22Rv1 (cell line): ENCODE measurements at regions not wholly inside any gene's neighbourhood (a gene's known extent, or its start where the extent isn't known, plus 50 kb on each side); places are given as distances from the start of the nearest gene placed in this dataset.

ENCODE experiments used
- H3K27ac ChIP-seq: fragments of 450-650 bp; 2 replicates; pipeline ENCODE4 v1.5.1; 2017
- CTCF ChIP-seq: fragments of 450-650 bp; IDR thresholded peaks from 2 replicates; pipeline ENCODE4 v1.5.1; 2017; ENCODE audit warnings: mild to moderate bottlenecking
- ZFX ChIP-seq: fragments of 450-650 bp; IDR thresholded peaks from 2 replicates; pipeline ENCODE4 v1.6.1; 2017; ENCODE audit warnings: antibody characterized with exemption, borderline replicate concordance

GRCh38 chr5:147168578-147169327 lies 66.1 kb upstream of the STK32A start:
- TF ChIP-seq ZFX, result no peak
- TF ChIP-seq CTCF, result no peak
- no peak overlapping the region for H3K27ac ChIP-seq

- H3K27ac ChIP-seq, result no peak overlapping the region
- no peak for TF ChIP-seq CTCF
- no peak for TF ChIP-seq ZFX
Observed at GRCh38 chr5:147169399-147169798, 65.4 kb upstream of the STK32A start.

- TF ChIP-seq CTCF, result no peak
- no peak for TF ChIP-seq ZFX
- no peak overlapping the region for H3K27ac ChIP-seq
Observed at GRCh38 chr5:147169901-147170300, 64.9 kb upstream of the STK32A start.

GRCh38 chr5:147170603-147171002 lies 64.2 kb upstream of the STK32A start:
- TF ChIP-seq CTCF, result no peak
- no peak for TF ChIP-seq ZFX
- H3K27ac ChIP-seq, result no peak overlapping the region

- TF ChIP-seq CTCF, result no peak
- TF ChIP-seq ZFX, result no peak
- no peak overlapping the region for H3K27ac ChIP-seq
Observed at GRCh38 chr5:147174671-147175265, 60.1 kb upstream of the STK32A start.

- H3K27ac ChIP-seq, result no peak overlapping the region
- TF ChIP-seq CTCF, result no peak
- TF ChIP-seq ZFX, result no peak
Observed at GRCh38 chr5:147175516-147176097, 59.2 kb upstream of the STK32A start.

GRCh38 chr5:147176422-147176821 lies 58.4 kb upstream of the STK32A start:
- no peak for TF ChIP-seq CTCF
- TF ChIP-seq ZFX, result no peak
- H3K27ac ChIP-seq, result no peak overlapping the region
